Nephron progenitor cell (in vitro differentiated cells): ENCODE measurements at regions not wholly inside any gene's neighbourhood (a gene's known extent, or its start where the extent isn't known, plus 50 kb on each side); places are given as distances from the start of the nearest gene placed in this dataset.

Experiments
- DNase-seq: peaks from one replicate; pipeline ENCODE4 v3.0.0; 2021
- H3K27ac Mint-ChIP-seq: 2 replicates; pipeline ENCODE4 v1.8.0; 2021; ENCODE audit warnings: mild to moderate bottlenecking, moderate library complexity, mixed read lengths
- H3K27me3 Mint-ChIP-seq: 2 replicates; pipeline ENCODE4 v1.8.0; 2021; ENCODE audit warnings: mild to moderate bottlenecking, low read depth, mixed read lengths; ENCODE audit not compliant: poor library complexity
- H3K36me3 Mint-ChIP-seq: 2 replicates; pipeline ENCODE4 v1.8.0; 2021; ENCODE audit warnings: low read depth, mixed read lengths
- H3K4me1 Mint-ChIP-seq: 2 replicates; pipeline ENCODE4 v1.8.0; 2021; ENCODE audit warnings: mixed read lengths
- H3K4me3 Mint-ChIP-seq: 2 replicates; pipeline ENCODE4 v1.8.0; 2021; ENCODE audit warnings: mild to moderate bottlenecking, moderate library complexity, mixed read lengths
- H3K9me3 Mint-ChIP-seq: 2 replicates; pipeline ENCODE4 v1.8.0; 2021; ENCODE audit warnings: mild to moderate bottlenecking, moderate library complexity, mixed read lengths
- CTCF ChIP-seq: fragments of 200-600 bp; sonication (generic); IDR thresholded peaks from 2 replicates; pipeline ENCODE4 v1.5.0; 2021; ENCODE audit warnings: antibody characterized with exemption

DNA sequence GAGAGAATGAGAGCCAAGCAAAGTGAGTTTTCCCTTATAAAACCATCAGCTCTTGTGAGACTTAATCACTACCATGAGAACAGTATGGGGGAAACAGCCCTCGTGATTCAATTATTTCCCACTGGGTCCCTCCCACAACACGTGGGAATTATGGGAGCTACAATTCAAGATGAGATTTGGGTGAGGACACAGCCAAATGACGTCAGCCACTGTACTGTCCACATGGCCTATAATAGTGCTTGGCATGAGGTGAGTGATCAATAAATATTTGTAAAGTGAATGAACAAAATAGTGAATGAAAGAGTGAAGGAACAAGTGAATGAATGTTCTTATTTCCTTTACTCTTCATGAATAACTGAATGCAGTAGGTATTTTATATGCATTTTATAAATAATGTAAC lies 199.1 kb upstream of the GOT2 start:
- Mint-ChIP-seq H3K4me3 (no peak overlapping the region), H3K36me3 (no peaks in the 10 kb centered on the region), H3K27me3 (no peaks in the 10 kb centered on the region), H3K4me1 (peaks cover 10% of the 10 kb centered on the region), H3K9me3 (peaks cover 40% of the 10 kb centered on the region), H3K27ac (no peak overlapping the region)
- no peak for DNase-seq
- no peak for TF ChIP-seq CTCF

- Mint-ChIP-seq H3K4me1 (no peaks in the 10 kb centered on the region), H3K4me3 (no peak overlapping the region), H3K36me3 (no peaks in the 10 kb centered on the region), H3K27me3 (no peaks in the 10 kb centered on the region), H3K27ac (no peak overlapping the region), H3K9me3 (peaks cover 34% of the 10 kb centered on the region)
- DNase-seq: no peak
- no peak for TF ChIP-seq CTCF
Observed at GRCh38 chr16:58931436-58931835, 197.3 kb upstream of the GOT2 start.

GRCh38 chr16:58923094-58923493 lies 189.0 kb upstream of the GOT2 start:
- DNase-seq: no peak
- Mint-ChIP-seq H3K9me3 (peaks cover 21% of the 10 kb centered on the region), H3K36me3 (no peaks in the 10 kb centered on the region), H3K4me1 (no peaks in the 10 kb centered on the region), H3K27me3 (no peaks in the 10 kb centered on the region), H3K27ac (no peak overlapping the region), H3K4me3 (no peak overlapping the region)
- TF ChIP-seq CTCF: no peak

DNA sequence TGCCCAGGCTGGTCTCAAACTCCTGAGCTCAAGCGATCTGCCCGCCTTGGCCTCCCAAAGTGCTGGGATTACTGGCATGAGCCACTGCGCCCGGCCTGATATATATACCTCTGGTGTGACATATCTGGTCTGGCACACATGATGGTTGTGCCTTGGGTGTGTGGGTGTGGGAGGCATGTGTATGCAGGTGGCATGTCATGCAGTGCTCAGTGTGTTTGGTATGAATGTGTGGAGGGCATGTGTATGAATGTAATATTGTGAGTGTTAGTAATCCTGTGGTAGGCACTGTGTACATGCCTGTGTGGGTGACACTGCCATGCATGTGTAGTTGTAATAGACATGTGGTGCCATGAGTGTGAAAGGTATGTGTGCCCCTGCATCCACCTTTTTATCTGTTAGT lies 179.3 kb upstream of the GOT2 start:
- no peaks in the 10 kb centered on the region for H3K36me3 Mint-ChIP-seq
- H3K4me3 Mint-ChIP-seq: no peak overlapping the region
- DNase-seq: no peak
- no peak overlapping the region for H3K27ac Mint-ChIP-seq
- H3K27me3 Mint-ChIP-seq: no peaks in the 10 kb centered on the region
- peaks cover 37% of the 10 kb centered on the region for H3K9me3 Mint-ChIP-seq
- H3K4me1 Mint-ChIP-seq: no peaks in the 10 kb centered on the region
- TF ChIP-seq CTCF: no peak

GRCh38 chr16:58912571-58912970 lies 178.5 kb upstream of the GOT2 start:
- Mint-ChIP-seq H3K4me1 (no peaks in the 10 kb centered on the region), H3K27me3 (no peaks in the 10 kb centered on the region), H3K4me3 (no peak overlapping the region), H3K36me3 (no peaks in the 10 kb centered on the region), H3K27ac (no peak overlapping the region), H3K9me3 (peaks cover 28% of the 10 kb centered on the region)
- no peak for DNase-seq
- no peak for TF ChIP-seq CTCF

DNA sequence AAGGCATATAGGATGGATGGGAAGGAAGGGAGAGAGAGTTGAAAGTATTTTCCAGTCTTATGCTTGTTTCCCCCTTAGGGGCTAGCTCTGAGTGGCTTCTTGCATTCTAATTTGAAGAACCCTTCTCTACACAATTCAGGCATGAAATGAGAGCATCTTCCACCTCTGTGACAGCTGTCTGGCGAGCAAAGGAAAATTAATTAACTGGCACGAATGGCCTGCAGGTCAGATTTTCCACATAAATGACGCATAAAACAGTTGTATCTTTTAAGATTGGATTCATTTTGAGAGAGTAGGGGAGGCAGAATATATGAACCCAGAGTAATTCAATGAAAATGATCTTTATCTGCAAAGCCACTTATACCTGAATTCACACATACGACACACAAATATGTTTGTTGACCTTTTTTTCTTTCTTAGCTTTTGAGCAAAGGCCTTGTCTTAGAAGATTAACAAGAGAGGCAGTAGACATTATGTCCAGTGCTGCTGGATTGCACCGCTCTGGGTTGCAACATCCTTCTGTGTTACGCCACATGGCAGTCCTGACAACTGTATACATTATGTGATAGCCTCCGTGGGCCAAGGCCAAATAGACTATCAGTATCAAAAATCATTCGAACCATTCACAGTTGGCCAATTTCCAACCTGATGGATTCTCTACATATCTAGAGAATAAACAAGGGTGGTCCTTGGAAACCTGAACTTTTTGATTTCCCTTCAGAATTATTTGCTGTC lies 173.0 kb upstream of the GOT2 start:
- no peak overlapping the region for H3K27ac Mint-ChIP-seq
- no peak for DNase-seq
- no peak for TF ChIP-seq CTCF
- H3K27me3 Mint-ChIP-seq: peaks cover 5% of the 10 kb centered on the region
- no peaks in the 10 kb centered on the region for H3K36me3 Mint-ChIP-seq
- no peak overlapping the region for H3K4me3 Mint-ChIP-seq
- no peaks in the 10 kb centered on the region for H3K4me1 Mint-ChIP-seq
- no peaks in the 10 kb centered on the region for H3K9me3 Mint-ChIP-seq
